HL-60 (cell line): ENCODE measurements at regions not wholly inside any gene's neighbourhood (a gene's known extent, or its start where the extent isn't known, plus 50 kb on each side); places are given as distances from the start of the nearest gene placed in this dataset.

ENCODE experiments used
- DNase-seq, 2 experiments: peaks; one replicate each; pipeline ENCODE4 v3.0.0-alpha.2; 2010 to 2020; ENCODE audit warnings: low read depth in 1 of 2, low spot score in 1 of 2
- H3K27ac ChIP-seq: fragments of 250-450 bp; sonication (Bioruptor Pico); replicated peaks from 2 replicates; pipeline ENCODE4 v1.5.1; 2020; ENCODE audit warnings: mild to moderate bottlenecking, moderate library complexity
- H3K27me3 ChIP-seq: fragments of 250-450 bp; sonication (Bioruptor Pico); 2 replicates; pipeline ENCODE4 v1.5.1; 2021; ENCODE audit warnings: mild to moderate bottlenecking, moderate library complexity; ENCODE audit not compliant: insufficient read depth, poor library complexity, severe bottlenecking
- H3K4me3 ChIP-seq: replicated peaks from 2 replicates; pipeline ENCODE4 v1.5.1; 2011; ENCODE audit warnings: mild to moderate bottlenecking, control low read depth, low read length; ENCODE audit not compliant: insufficient read depth
- GABPA ChIP-seq: IDR thresholded peaks from 2 replicates; pipeline ENCODE4 v1.6.1; 2012; ENCODE audit warnings: low read depth
- POLR2AphosphoS5 ChIP-seq: IDR thresholded peaks from 2 replicates; pipeline ENCODE4 v1.6.1; 2012; ENCODE audit warnings: low read depth
- SPI1 ChIP-seq: IDR thresholded peaks from 2 replicates; pipeline ENCODE4 v1.6.1; 2012; ENCODE audit warnings: low read depth, mild to moderate bottlenecking, borderline replicate concordance
- TF ChIP-seq, protein P1 (sequence below): IDR thresholded peaks from 2 replicates; pipeline ENCODE4 v1.6.1; 2012; ENCODE audit warnings: low read depth; ENCODE audit not compliant: insufficient replicate concordance
- TF ChIP-seq, protein P2 (sequence below): IDR thresholded peaks from one replicate; pipeline ENCODE4 v1.5.1; 2011; ENCODE audit warnings: low read length, control low read depth, inconsistent platforms; ENCODE audit not compliant: insufficient read depth

DNA sequence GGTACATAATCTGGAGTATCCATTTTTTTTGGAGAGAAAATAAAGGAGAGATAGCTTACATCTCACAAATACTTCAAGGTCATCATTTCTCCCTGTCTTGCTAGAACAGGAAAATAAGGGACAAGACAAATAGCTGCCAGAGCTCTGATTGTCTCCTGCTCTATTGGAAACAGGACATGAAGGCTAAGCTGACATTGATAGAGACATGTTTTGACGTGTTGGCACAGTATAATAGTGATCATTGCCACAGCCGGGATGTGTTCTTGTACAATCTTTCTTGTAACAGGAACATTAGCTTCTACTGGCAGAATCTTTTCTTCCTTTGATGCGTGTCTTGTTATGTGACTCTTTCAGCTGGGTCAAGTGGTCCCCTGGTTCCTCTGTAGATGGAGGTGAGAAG is 279.3 kb upstream of the MTPN start:
- Histone ChIP-seq H3K4me3 (no peak overlapping the region), H3K27me3 (no peaks in the 10 kb centered on the region), H3K27ac (no peak overlapping the region)
- TF ChIP-seq, protein P1, sequence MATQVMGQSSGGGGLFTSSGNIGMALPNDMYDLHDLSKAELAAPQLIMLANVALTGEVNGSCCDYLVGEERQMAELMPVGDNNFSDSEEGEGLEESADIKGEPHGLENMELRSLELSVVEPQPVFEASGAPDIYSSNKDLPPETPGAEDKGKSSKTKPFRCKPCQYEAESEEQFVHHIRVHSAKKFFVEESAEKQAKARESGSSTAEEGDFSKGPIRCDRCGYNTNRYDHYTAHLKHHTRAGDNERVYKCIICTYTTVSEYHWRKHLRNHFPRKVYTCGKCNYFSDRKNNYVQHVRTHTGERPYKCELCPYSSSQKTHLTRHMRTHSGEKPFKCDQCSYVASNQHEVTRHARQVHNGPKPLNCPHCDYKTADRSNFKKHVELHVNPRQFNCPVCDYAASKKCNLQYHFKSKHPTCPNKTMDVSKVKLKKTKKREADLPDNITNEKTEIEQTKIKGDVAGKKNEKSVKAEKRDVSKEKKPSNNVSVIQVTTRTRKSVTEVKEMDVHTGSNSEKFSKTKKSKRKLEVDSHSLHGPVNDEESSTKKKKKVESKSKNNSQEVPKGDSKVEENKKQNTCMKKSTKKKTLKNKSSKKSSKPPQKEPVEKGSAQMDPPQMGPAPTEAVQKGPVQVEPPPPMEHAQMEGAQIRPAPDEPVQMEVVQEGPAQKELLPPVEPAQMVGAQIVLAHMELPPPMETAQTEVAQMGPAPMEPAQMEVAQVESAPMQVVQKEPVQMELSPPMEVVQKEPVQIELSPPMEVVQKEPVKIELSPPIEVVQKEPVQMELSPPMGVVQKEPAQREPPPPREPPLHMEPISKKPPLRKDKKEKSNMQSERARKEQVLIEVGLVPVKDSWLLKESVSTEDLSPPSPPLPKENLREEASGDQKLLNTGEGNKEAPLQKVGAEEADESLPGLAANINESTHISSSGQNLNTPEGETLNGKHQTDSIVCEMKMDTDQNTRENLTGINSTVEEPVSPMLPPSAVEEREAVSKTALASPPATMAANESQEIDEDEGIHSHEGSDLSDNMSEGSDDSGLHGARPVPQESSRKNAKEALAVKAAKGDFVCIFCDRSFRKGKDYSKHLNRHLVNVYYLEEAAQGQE = no peak
- TF ChIP-seq GABPA = no peak
- no peak for DNase-seq

DNA sequence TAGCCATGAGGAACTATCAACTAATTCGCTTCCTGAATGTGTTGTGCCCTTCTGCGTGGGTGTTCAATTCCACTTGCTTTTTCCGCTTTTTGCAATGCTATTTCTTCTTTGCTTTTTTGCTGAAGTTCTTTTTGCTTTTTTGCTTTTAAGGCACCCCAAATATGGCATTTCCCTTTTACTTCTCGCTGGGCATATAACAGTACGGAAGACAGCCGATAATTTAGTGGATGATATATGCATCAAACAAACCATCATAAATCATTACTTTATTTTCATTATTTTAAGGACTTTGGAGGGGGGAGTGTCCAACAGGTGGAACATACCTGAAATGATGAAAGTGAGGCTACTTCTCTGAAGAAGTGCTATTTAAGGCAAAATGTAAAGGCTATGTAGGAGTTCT is 277.0 kb upstream of the MTPN start:
- Histone ChIP-seq H3K27ac (no peak overlapping the region), H3K4me3 (no peak overlapping the region), H3K27me3 (no peaks in the 10 kb centered on the region)
- DNase-seq = no peak
- TF ChIP-seq SPI1 (no peak), POLR2AphosphoS5 (no peak), GABPA (no peak)
- TF ChIP-seq, protein P2, sequence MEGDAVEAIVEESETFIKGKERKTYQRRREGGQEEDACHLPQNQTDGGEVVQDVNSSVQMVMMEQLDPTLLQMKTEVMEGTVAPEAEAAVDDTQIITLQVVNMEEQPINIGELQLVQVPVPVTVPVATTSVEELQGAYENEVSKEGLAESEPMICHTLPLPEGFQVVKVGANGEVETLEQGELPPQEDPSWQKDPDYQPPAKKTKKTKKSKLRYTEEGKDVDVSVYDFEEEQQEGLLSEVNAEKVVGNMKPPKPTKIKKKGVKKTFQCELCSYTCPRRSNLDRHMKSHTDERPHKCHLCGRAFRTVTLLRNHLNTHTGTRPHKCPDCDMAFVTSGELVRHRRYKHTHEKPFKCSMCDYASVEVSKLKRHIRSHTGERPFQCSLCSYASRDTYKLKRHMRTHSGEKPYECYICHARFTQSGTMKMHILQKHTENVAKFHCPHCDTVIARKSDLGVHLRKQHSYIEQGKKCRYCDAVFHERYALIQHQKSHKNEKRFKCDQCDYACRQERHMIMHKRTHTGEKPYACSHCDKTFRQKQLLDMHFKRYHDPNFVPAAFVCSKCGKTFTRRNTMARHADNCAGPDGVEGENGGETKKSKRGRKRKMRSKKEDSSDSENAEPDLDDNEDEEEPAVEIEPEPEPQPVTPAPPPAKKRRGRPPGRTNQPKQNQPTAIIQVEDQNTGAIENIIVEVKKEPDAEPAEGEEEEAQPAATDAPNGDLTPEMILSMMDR = no peak
- TF ChIP-seq, protein P1 = no peak

DNA sequence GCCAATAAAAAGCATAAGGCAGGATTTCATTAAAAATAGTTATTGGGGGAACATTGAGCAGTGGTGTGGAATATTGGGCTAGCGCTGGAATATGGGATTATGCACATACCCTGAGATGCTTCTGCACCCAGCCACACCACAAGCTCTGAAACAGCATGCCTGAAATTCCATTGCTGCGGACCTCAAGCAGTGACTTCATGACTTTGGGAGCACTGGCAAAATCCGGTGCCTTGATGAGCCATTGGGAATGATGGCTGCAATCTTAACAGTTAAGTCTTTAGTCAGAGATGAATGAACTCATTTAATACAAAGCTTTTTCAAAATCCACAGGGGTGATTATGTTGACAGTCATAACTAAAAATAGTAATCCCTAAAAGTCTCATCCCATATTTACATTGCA is 274.7 kb upstream of the MTPN start:
- Histone ChIP-seq H3K27me3 (no peaks in the 10 kb centered on the region), H3K27ac (no peak overlapping the region), H3K4me3 (no peak overlapping the region)
- TF ChIP-seq POLR2AphosphoS5 (no peak), GABPA (no peak)
- TF ChIP-seq, protein P2 = no peak
- TF ChIP-seq, protein P1 = no peak
- DNase-seq = no peak

DNA sequence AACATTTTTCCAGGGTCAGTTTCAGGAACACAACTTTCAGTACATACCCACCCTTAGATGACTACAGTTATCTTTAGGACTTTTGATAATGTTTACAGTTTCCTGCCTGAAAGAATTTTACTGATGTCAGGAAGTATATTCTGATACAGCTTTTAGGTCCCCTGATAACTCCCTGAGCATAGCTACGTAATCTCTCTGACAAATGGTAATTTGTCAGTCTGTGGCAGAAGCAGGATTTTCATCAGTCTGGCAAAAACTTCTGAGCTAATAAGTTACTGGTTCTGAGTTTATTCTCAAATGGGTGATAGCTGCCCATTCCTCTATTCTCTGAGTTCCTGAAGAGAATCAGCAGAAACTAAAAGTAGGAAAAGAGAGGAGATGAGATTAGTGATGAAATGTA is 270.1 kb upstream of the MTPN start:
- no peaks in the 10 kb centered on the region for H3K27me3 ChIP-seq
- TF ChIP-seq SPI1 (no peak), POLR2AphosphoS5 (no peak), GABPA (no peak)
- TF ChIP-seq, protein P2 = no peak
- TF ChIP-seq, protein P1 = no peak
- H3K4me3 ChIP-seq = no peak overlapping the region
- no peak for DNase-seq
- no peak overlapping the region for H3K27ac ChIP-seq
